SU-DHL-6 (cell line): ENCODE measurements at regions not wholly inside any gene's neighbourhood (a gene's known extent, or its start where the extent isn't known, plus 50 kb on each side); places are given as distances from the start of the nearest gene placed in this dataset.
"Not testable (repeated sequence)": the region's sequence is repeated elsewhere in the genome, so short reads cannot be mapped to it uniquely, and the experiment has no call there.

Experiments
- H2AFZ ChIP-seq: fragments of 200-600 bp; sonication (generic); 2 replicates; pipeline ENCODE4 v1.6.1; 2014; ENCODE audit warnings: low read depth, mild to moderate bottlenecking, moderate library complexity, mixed read lengths, antibody characterized with exemption, low read length; ENCODE audit not compliant: severe bottlenecking
- H3F3A ChIP-seq: fragments of 200-600 bp; shearing (Covaris generic); 2 replicates; pipeline ENCODE4 v1.6.0; 2016; ENCODE audit warnings: antibody characterized with exemption, mild to moderate bottlenecking; ENCODE audit not compliant: insufficient read depth
- H3K27ac ChIP-seq: fragments of 200-600 bp; sonication (generic); 2 replicates; pipeline ENCODE4 v1.5.1; 2016; ENCODE audit warnings: low read depth, mild to moderate bottlenecking, low read length, moderate library complexity, mixed read lengths
- H3K27me3 ChIP-seq: fragments of 200-600 bp; sonication (generic), shearing (Covaris generic); 2 replicates; pipeline ENCODE4 v1.6.0; 2014; ENCODE audit warnings: mild to moderate bottlenecking, low read length
- H3K36me3 ChIP-seq: fragments of 200-600 bp; sonication (generic); 2 replicates; pipeline ENCODE4 v1.6.1; 2014; ENCODE audit warnings: mild to moderate bottlenecking, low read length, mixed read lengths
- H3K4me2 ChIP-seq: fragments of 300-600, 200-600 bp; shearing (Covaris generic), sonication (generic); 2 replicates; pipeline ENCODE4 v1.6.0; 2014; ENCODE audit warnings: low read length, low read depth, mild to moderate bottlenecking; ENCODE audit not compliant: poor library complexity, severe bottlenecking
- H3K4me3 ChIP-seq: fragments of 200-600 bp; sonication (generic); 2 replicates; pipeline ENCODE4 v1.5.1; 2014; ENCODE audit warnings: antibody characterized with exemption, low read length, mild to moderate bottlenecking, mixed read lengths; ENCODE audit not compliant: insufficient read depth, poor library complexity, severe bottlenecking
- H3K79me2 ChIP-seq: fragments of 200-600 bp; sonication (generic); 2 replicates; pipeline ENCODE4 v1.6.1; 2014; ENCODE audit warnings: mild to moderate bottlenecking, low read length, moderate library complexity; ENCODE audit not compliant: insufficient read depth
- H3K9ac ChIP-seq: fragments of 200-600 bp; sonication (generic); 2 replicates; pipeline ENCODE4 v1.7.0; 2014; ENCODE audit warnings: mild to moderate bottlenecking, low read length
- H3K9me2 ChIP-seq: fragments of 200-600 bp; sonication (generic); replicated peaks from 2 replicates; pipeline ENCODE4 v1.6.1; 2014; ENCODE audit warnings: low read length; ENCODE audit not compliant: insufficient read depth
- H3K9me3 ChIP-seq: fragments of 200-600 bp; sonication (generic); 2 replicates; pipeline ENCODE4 v1.6.1; 2014; ENCODE audit warnings: low read length, mixed read lengths; ENCODE audit not compliant: insufficient read depth
- H4K20me1 ChIP-seq: fragments of 200-600 bp; sonication (generic); 2 replicates; pipeline ENCODE4 v1.6.1; 2014; ENCODE audit warnings: low read depth, mild to moderate bottlenecking, antibody characterized with exemption, low read length, moderate library complexity, mixed read lengths
- EZH2phosphoT487 ChIP-seq: fragments of 200-600 bp; sonication (generic), shearing (Covaris generic); conservative IDR thresholded peaks from 2 replicates; pipeline ENCODE4 v1.6.1; 2018; ENCODE audit warnings: mild to moderate bottlenecking, antibody characterized with exemption, low read length, moderate library complexity, mixed read lengths
- TF ChIP-seq, protein P1 (sequence below): fragments of 200-600 bp; sonication (generic); IDR thresholded peaks from one replicate; pipeline ENCODE4 v1.5.1; 2017; ENCODE audit warnings: antibody characterized with exemption, mild to moderate bottlenecking, low read length, moderate library complexity; ENCODE audit not compliant: insufficient read depth, poor library complexity, severe bottlenecking

DNA sequence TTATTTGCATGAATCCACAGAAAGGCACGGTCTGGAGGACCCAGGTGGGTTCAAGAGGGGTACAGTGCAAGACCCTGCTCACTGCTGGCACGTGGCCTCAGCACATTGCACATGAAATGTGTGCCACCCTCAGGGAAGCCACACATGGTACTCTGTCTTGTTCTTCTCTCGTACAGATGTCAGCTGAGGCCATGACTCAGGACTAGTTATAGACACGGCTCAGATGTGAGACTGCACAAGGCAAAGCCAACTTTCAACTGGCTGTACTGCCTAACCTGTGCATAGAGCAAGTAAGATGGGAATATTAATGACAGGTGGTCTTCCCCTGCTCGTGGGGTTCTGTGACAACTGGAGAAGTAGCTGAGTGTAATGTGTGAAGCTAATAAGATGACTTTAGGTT is 249.4 kb upstream of the CTBP2 start:
- Histone ChIP-seq H4K20me1 (no peaks in the 10 kb centered on the region), H3K9ac (no peak overlapping the region), H2AFZ (no peak overlapping the region), H3K9me2 (no peaks in the 10 kb centered on the region), H3K9me3 (no peaks in the 10 kb centered on the region), H3K36me3 (no peaks in the 10 kb centered on the region), H3F3A (no peaks in the 10 kb centered on the region), H3K4me3 (no peak overlapping the region), H3K4me2 (no peak overlapping the region), H3K27ac (no peak overlapping the region), H3K27me3 (no peaks in the 10 kb centered on the region), H3K79me2 (no peaks in the 10 kb centered on the region)
- TF ChIP-seq, protein P1, sequence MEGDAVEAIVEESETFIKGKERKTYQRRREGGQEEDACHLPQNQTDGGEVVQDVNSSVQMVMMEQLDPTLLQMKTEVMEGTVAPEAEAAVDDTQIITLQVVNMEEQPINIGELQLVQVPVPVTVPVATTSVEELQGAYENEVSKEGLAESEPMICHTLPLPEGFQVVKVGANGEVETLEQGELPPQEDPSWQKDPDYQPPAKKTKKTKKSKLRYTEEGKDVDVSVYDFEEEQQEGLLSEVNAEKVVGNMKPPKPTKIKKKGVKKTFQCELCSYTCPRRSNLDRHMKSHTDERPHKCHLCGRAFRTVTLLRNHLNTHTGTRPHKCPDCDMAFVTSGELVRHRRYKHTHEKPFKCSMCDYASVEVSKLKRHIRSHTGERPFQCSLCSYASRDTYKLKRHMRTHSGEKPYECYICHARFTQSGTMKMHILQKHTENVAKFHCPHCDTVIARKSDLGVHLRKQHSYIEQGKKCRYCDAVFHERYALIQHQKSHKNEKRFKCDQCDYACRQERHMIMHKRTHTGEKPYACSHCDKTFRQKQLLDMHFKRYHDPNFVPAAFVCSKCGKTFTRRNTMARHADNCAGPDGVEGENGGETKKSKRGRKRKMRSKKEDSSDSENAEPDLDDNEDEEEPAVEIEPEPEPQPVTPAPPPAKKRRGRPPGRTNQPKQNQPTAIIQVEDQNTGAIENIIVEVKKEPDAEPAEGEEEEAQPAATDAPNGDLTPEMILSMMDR, result no peak
- TF ChIP-seq EZH2phosphoT487, result no peak

DNA sequence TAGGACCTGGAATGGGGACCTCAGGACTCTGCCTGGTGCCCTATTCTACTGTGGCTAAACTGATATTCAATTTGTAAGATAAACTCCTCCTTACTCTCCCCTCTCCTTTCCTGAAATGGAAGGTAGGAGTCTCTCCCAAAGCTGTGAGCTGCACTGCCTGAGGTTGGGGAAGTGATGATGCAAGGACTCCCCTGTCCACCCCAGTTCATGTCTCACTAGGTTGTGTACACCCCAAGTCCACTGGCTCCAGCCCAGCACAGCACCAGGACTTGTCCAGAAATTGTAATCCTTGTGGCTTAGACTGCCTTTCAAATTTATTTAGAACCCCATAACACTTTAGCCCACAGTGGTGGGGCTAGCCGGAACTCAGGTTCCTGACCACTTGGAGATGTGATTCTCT is 247.2 kb upstream of the CTBP2 start:
- no peaks in the 10 kb centered on the region for H3F3A ChIP-seq
- H3K4me3 ChIP-seq, result no peak overlapping the region
- no peaks in the 10 kb centered on the region for H3K79me2 ChIP-seq
- no peak overlapping the region for H2AFZ ChIP-seq
- H3K27ac ChIP-seq, result no peak overlapping the region
- no peaks in the 10 kb centered on the region for H3K27me3 ChIP-seq
- no peaks in the 10 kb centered on the region for H3K9me3 ChIP-seq
- H3K36me3 ChIP-seq, result no peaks in the 10 kb centered on the region
- no peak for TF ChIP-seq EZH2phosphoT487
- TF ChIP-seq, protein P1, result no peak
- no peaks in the 10 kb centered on the region for H4K20me1 ChIP-seq
- H3K9ac ChIP-seq, result no peak overlapping the region
- no peak overlapping the region for H3K4me2 ChIP-seq
- H3K9me2 ChIP-seq, result no peaks in the 10 kb centered on the region

DNA sequence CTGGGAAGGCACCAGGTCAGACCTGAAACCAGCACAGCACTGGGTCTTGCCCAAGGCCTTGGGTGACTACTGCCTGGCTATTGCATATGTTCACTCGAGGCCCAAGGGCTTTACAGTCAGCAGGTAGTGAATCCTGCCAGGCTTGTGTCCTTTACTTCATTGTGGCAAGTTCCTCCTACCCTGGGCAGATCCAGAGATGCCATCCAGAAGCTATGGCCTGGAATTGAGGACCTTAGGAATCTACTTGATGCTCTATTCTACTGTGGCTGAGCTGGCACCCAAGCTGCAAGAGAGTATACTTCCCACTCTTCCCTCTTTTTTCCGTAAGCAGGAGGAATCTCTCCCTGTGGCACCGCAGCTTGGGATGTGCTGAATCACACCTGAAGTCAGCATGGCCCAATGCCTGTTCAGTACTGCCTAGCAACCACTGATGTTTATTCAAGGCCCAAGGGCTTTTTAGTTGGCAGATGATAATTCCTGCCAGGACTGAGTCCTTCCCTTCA is 246.7 kb upstream of the CTBP2 start:
- H3K4me2 ChIP-seq, result no peak overlapping the region
- H3K4me3 ChIP-seq, result no peak overlapping the region
- H3K9me3 ChIP-seq, result no peaks in the 10 kb centered on the region; the same call in 1 of the 2 replicates
- no peak for TF ChIP-seq EZH2phosphoT487
- TF ChIP-seq, protein P1, result no peak
- H3K27ac ChIP-seq, result no peak overlapping the region
- H3F3A ChIP-seq, result no peaks in the 10 kb centered on the region
- H3K27me3 ChIP-seq, result no peaks in the 10 kb centered on the region
- no peaks in the 10 kb centered on the region for H3K79me2 ChIP-seq
- H4K20me1 ChIP-seq, result no peaks in the 10 kb centered on the region
- H2AFZ ChIP-seq, result no peak overlapping the region
- H3K9me2 ChIP-seq, result no peaks in the 10 kb centered on the region
- no peaks in the 10 kb centered on the region for H3K36me3 ChIP-seq
- H3K9ac ChIP-seq, result no peak overlapping the region

DNA sequence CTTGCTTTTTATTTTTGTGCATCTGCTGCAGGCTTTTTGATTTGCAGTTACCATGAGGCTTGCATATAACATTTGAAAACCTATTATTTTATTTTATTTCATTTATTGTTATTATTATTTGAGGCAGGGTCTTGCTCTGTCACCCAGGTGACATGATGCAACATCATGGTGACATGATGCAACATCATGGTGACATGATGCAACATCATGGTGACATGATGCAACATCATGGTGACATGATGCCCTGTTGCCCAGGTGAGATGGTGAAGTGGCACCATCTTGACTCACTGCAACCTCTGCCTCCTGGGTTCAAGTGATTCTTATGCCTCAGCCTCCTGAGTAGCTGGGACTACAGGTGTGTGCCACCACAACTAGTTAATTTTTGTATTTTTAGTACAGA is 244.5 kb upstream of the CTBP2 start:
- H3K4me3 ChIP-seq, H3K9ac ChIP-seq, H3F3A ChIP-seq, H3K9me2 ChIP-seq, H3K27ac ChIP-seq, H3K27me3 ChIP-seq, H4K20me1 ChIP-seq, H3K9me3 ChIP-seq, H3K4me2 ChIP-seq, H2AFZ ChIP-seq, H3K36me3 ChIP-seq, H3K79me2 ChIP-seq: not testable (repeated sequence)
